ENCODE measurements at regions not wholly inside any gene's neighbourhood (a gene's known extent, or its start where the extent isn't known, plus 50 kb on each side); places are given as distances from the start of the nearest gene placed in this dataset.

GRCh38 chr2:142673836-142674235, 203.6 kb upstream of the KYNU start:
- Histone ChIP-seq H2BK15ac (ENCODE audit: low read depth, low read length) (no peak overlapping the region), H3K4me1 (ENCODE audit: insufficient read depth, low read length) (no peaks in the 10 kb centered on the region), H3K4me2 (ENCODE audit: insufficient read depth, insufficient read length, low read length) (no peak overlapping the region), H3K56ac (ENCODE audit: insufficient read length, low read depth, low read length) (no peak overlapping the region), H3K23ac (ENCODE audit: insufficient read length, low read depth, low read length) (no peak overlapping the region), H4K5ac (ENCODE audit: insufficient read length, low read depth, low read length) (no peak overlapping the region), H2BK12ac (ENCODE audit: insufficient read length, low read depth, low read length) (no peak overlapping the region), H2BK120ac (ENCODE audit: low read depth, low read length, poor library complexity, severe bottlenecking) (no peak overlapping the region), H2BK5ac (ENCODE audit: insufficient read length, low read length) (no peak overlapping the region), H3K9ac (ENCODE audit: extremely low read depth, insufficient read length, low read length) (no peak overlapping the region), H3K79me1 (ENCODE audit: insufficient read depth, low read depth, low read length, poor library complexity, severe bottlenecking) (no peaks in the 10 kb centered on the region), H4K91ac (ENCODE audit: insufficient read length, low read depth, low read length) (no peak overlapping the region), H3K23me2 (ENCODE audit: insufficient read length, low read depth, low read length, poor library complexity, severe bottlenecking) (no peaks in the 10 kb centered on the region), H3T11ph (ENCODE audit: low read length) (no peak overlapping the region), H4K8ac (replicated peaks; ENCODE audit: insufficient read length, low read depth, low read length) (no peak overlapping the region), H3K27me3 (ENCODE audit: insufficient read depth, low read length) (no peaks in the 10 kb centered on the region), H3K4ac (ENCODE audit: low read depth, low read length) (no peak overlapping the region), H2AK5ac (ENCODE audit: insufficient read length, low read length) (no peak overlapping the region), H3K14ac (ENCODE audit: insufficient read depth, low read length) (no peak overlapping the region), H2AFZ (ENCODE audit: low read length) (no peak overlapping the region), H4K20me1 (ENCODE audit: control insufficient read depth, insufficient read depth, insufficient read length) (no peaks in the 10 kb centered on the region), H3K9me3 (ENCODE audit: control insufficient read depth, low read depth, low read length) (no peaks in the 10 kb centered on the region), H2BK20ac (ENCODE audit: low read depth, low read length, poor library complexity, severe bottlenecking) (no peak overlapping the region), H3K79me2 (ENCODE audit: insufficient read depth, low read length) (no peaks in the 10 kb centered on the region), H3K27ac (ENCODE audit: insufficient read length, low read depth, low read length) (no peak overlapping the region), H3K18ac (ENCODE audit: insufficient read length, low read depth, low read length) (no peak overlapping the region)
- DNase-seq: no peak
- Mint-ChIP-seq H3K27ac (no peak overlapping the region), H3K36me3 (ENCODE audit: insufficient read depth in 1 of 3, low read depth in 3 of 3) (no peaks in the 10 kb centered on the region), H3K9me3 (no peaks in the 10 kb centered on the region), H3K4me1 (no peaks in the 10 kb centered on the region), H3K27me3 (ENCODE audit: low read depth) (no peaks in the 10 kb centered on the region), H3K4me3 (no peak overlapping the region)
- TF ChIP-seq, protein P1, sequence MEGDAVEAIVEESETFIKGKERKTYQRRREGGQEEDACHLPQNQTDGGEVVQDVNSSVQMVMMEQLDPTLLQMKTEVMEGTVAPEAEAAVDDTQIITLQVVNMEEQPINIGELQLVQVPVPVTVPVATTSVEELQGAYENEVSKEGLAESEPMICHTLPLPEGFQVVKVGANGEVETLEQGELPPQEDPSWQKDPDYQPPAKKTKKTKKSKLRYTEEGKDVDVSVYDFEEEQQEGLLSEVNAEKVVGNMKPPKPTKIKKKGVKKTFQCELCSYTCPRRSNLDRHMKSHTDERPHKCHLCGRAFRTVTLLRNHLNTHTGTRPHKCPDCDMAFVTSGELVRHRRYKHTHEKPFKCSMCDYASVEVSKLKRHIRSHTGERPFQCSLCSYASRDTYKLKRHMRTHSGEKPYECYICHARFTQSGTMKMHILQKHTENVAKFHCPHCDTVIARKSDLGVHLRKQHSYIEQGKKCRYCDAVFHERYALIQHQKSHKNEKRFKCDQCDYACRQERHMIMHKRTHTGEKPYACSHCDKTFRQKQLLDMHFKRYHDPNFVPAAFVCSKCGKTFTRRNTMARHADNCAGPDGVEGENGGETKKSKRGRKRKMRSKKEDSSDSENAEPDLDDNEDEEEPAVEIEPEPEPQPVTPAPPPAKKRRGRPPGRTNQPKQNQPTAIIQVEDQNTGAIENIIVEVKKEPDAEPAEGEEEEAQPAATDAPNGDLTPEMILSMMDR (conservative IDR thresholded peaks at IDR 0.05): no peak
- WGBS (ENCODE audit: extremely low coverage, insufficient read length, low lambda C conversion rate): no CpG with 5 or more reads among the region's 4 CpGs

Measured in H9 (cell line).